ENCODE measurements at regions not wholly inside any gene's neighbourhood (a gene's known extent, or its start where the extent isn't known, plus 50 kb on each side); places are given as distances from the start of the nearest gene placed in this dataset.

- no peak for TF ChIP-seq TAF1 (IDR thresholded peaks at IDR 0.05; ENCODE audit: low read depth, low read length)
- no peak for TF ChIP-seq POLR2AphosphoS5 (IDR thresholded peaks at IDR 0.05; ENCODE audit: low read depth, low read length)
These were observed 85.7 kb downstream of the SLC4A3 start for GRCh38 chr2:219713110-219713509.
